Dendritic cell treated with granulocyte-macrophage colony-stimulating factor and Interleukin-4, amounts not matched to agents 40 ng/mL and 50 ng/mL, for 4 days (primary cell): ENCODE measurements at regions not wholly inside any gene's neighbourhood (a gene's known extent, or its start where the extent isn't known, plus 50 kb on each side); places are given as distances from the start of the nearest gene placed in this dataset.

Experiments used
- H3K27ac Mint-ChIP-seq: one replicate; pipeline ENCODE4 v1.8.0; 2022; ENCODE audit warnings: mild to moderate bottlenecking, mixed read lengths
- H3K27me3 Mint-ChIP-seq: one replicate; pipeline ENCODE4 v1.8.0; 2022; ENCODE audit warnings: mild to moderate bottlenecking, mixed read lengths
- H3K36me3 Mint-ChIP-seq: one replicate; pipeline ENCODE4 v1.8.0; 2022; ENCODE audit warnings: low read depth, mixed read lengths
- H3K4me1 Mint-ChIP-seq: one replicate; pipeline ENCODE4 v1.8.0; 2022; ENCODE audit warnings: low read depth, mixed read lengths
- H3K4me3 Mint-ChIP-seq: one replicate; pipeline ENCODE4 v1.8.0; 2022; ENCODE audit warnings: mild to moderate bottlenecking, moderate library complexity, mixed read lengths
- H3K9me3 Mint-ChIP-seq: one replicate; pipeline ENCODE4 v1.8.0; 2022; ENCODE audit warnings: mixed read lengths
- intact Hi-C: fragments of 100-400 bp; cut with micrococcal nuclease; formaldehyde crosslinking; loops from one replicate; pipeline ENCODE4 v1.15.0; 2022

DNA sequence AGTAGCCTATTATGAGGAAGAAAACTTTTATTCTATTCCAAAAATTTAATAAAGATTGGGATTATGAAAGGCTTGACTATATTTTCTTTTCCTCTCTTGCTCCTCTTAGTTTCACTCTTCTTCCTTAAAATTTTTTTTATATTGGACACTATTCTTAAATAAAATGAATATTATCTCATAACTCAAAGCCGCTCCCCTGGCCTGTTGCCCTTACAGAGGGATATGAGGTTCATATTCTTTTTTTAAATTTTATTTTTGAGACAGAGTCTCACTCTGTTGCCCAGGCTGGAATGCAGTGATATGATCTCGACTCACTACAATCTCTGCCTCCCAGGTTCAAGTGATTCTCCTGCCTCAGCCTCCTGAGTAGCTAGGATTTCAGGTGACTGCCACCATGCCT is 106.8 kb upstream of the MPDZ start:
- H3K9me3 Mint-ChIP-seq = peaks cover 47% of the 10 kb centered on the region
- H3K27ac Mint-ChIP-seq = no peak overlapping the region
- intact Hi-C loops = no loop called here
- no peaks in the 10 kb centered on the region for H3K27me3 Mint-ChIP-seq
- no peak overlapping the region for H3K4me3 Mint-ChIP-seq
- H3K36me3 Mint-ChIP-seq = no peaks in the 10 kb centered on the region
- H3K4me1 Mint-ChIP-seq = no peaks in the 10 kb centered on the region

GRCh38 chr9:13383855-13384254 is 104.4 kb upstream of the MPDZ start:
- Mint-ChIP-seq H3K4me1 (no peaks in the 10 kb centered on the region), H3K9me3 (peaks cover 25% of the 10 kb centered on the region), H3K4me3 (no peak overlapping the region), H3K36me3 (no peaks in the 10 kb centered on the region), H3K27me3 (no peaks in the 10 kb centered on the region), H3K27ac (no peak overlapping the region)
- intact Hi-C loops = no loop called here

DNA sequence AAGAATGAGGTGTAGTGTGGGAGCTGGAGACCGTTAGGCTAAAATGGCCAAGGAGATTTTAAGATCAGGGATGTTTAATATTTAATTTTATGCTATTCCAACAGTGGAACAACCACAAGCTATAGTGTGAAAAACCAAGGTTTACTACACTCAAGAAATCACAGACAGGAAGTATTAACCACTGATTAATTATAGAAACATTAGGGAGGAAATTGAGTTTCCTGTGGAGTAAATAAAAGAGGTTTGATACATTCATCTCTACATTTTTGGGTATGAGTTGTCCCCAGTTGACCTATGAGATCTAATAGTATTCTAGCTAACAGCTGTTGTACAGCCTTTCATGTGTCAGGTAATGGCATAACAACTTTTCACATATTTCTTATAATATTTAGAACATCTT is 103.7 kb upstream of the MPDZ start:
- no peak overlapping the region for H3K4me3 Mint-ChIP-seq
- H3K36me3 Mint-ChIP-seq = no peaks in the 10 kb centered on the region
- H3K9me3 Mint-ChIP-seq = peaks cover 25% of the 10 kb centered on the region
- no peaks in the 10 kb centered on the region for H3K27me3 Mint-ChIP-seq
- H3K27ac Mint-ChIP-seq = no peak overlapping the region
- H3K4me1 Mint-ChIP-seq = no peaks in the 10 kb centered on the region
- intact Hi-C loops = no loop called here

DNA sequence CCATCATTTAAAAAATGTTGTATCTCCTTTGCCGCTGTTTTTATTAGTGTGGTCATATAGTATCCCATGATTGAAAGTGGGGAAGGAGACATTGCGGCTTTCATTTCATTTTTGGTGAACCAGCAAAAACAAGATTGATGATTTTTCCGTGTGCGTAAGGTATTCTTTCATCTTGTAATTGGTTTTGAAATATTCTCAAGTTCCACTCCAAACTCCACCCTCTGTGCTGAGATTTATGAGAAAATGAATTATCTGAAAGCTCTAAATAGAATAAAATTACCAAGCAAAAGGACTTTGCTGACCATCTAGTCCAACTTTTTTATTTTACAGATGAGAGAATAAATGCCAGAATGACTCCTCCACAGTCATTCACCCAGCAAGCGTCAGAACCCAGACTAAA is 103.1 kb upstream of the MPDZ start:
- no peaks in the 10 kb centered on the region for H3K4me1 Mint-ChIP-seq
- no peak overlapping the region for H3K4me3 Mint-ChIP-seq
- H3K36me3 Mint-ChIP-seq = no peaks in the 10 kb centered on the region
- H3K27ac Mint-ChIP-seq = no peak overlapping the region
- no peaks in the 10 kb centered on the region for H3K27me3 Mint-ChIP-seq
- peaks cover 22% of the 10 kb centered on the region for H3K9me3 Mint-ChIP-seq
- intact Hi-C loops = no loop called here

- no peak overlapping the region for H3K27ac Mint-ChIP-seq
- no peak overlapping the region for H3K4me3 Mint-ChIP-seq
- no peaks in the 10 kb centered on the region for H3K4me1 Mint-ChIP-seq
- no peaks in the 10 kb centered on the region for H3K27me3 Mint-ChIP-seq
- intact Hi-C loops = no loop called here
- H3K9me3 Mint-ChIP-seq = peaks cover 16% of the 10 kb centered on the region
- no peaks in the 10 kb centered on the region for H3K36me3 Mint-ChIP-seq
Measured at GRCh38 chr9:13380903-13381302, 101.4 kb upstream of the MPDZ start.

GRCh38 chr9:13378154-13378553 is 98.7 kb upstream of the MPDZ start:
- no peak overlapping the region for H3K4me3 Mint-ChIP-seq
- no peaks in the 10 kb centered on the region for H3K9me3 Mint-ChIP-seq
- intact Hi-C loops = no loop called here
- no peaks in the 10 kb centered on the region for H3K4me1 Mint-ChIP-seq
- H3K36me3 Mint-ChIP-seq = no peaks in the 10 kb centered on the region
- H3K27ac Mint-ChIP-seq = no peak overlapping the region
- H3K27me3 Mint-ChIP-seq = no peaks in the 10 kb centered on the region

DNA sequence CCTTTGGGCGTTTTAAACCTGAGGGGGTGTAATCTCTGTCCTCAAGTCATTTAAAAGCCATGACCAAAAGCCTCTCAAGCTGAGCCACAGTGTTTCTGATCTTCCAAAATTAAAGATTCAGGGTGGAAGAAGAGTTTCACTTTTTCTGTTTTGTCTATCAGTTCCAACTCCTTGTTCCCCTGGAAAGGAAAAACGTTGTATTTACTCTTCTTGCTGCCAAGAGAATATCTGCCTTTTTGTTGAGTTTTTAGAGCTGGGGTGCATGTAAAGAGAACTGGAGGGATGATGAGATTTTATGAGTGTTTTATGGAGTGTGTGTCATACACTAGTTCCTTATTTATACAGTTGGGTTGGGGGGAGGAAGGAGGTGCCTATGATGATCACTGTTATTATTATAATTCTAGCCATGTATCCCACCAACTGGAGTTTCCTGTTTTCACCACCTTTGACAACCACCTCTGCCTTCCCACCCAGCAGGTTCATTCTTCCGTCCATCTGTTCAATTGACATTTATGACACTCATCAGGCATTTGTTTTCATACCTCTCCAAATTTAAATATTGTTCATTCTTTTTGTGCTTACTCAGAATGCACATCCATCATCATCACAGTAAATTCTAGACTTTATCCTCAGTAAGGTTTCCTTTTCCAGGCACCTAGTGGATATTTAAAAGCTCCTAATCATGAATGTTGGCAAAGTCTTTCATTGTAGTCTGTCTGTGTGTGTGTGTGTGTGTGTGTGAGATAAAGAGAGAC is 97.9 kb upstream of the MPDZ start:
- no peaks in the 10 kb centered on the region for H3K27me3 Mint-ChIP-seq
- H3K27ac Mint-ChIP-seq = no peak overlapping the region
- H3K9me3 Mint-ChIP-seq = no peaks in the 10 kb centered on the region
- intact Hi-C loops = no loop called here
- no peaks in the 10 kb centered on the region for H3K36me3 Mint-ChIP-seq
- H3K4me1 Mint-ChIP-seq = no peaks in the 10 kb centered on the region
- no peak overlapping the region for H3K4me3 Mint-ChIP-seq

GRCh38 chr9:13372510-13372909 is 93.0 kb upstream of the MPDZ start:
- Mint-ChIP-seq H3K27me3 (no peaks in the 10 kb centered on the region), H3K36me3 (no peaks in the 10 kb centered on the region), H3K4me1 (no peaks in the 10 kb centered on the region), H3K9me3 (no peaks in the 10 kb centered on the region), H3K4me3 (no peak overlapping the region), H3K27ac (no peak overlapping the region)
- intact Hi-C loops = no loop called here

DNA sequence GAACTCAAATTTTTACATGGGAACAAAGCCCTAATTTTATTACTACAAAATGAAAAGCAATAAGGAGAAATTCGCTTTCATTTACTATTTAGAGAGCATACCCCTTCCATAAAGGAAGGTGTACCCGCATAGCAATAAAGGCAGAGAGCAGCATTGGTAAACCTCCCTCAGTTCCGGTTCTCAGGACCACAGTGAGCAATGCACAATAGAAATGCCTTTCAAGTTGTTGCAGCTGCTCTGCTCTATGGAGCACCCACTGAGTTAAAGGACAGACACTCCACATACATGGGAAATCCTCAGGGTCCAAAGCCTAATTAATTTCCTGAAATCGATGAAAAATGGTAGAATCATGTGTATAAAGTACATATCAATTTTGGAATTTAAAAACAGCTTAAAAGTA is 89.9 kb upstream of the MPDZ start:
- intact Hi-C loops = no loop called here
- Mint-ChIP-seq H3K9me3 (no peaks in the 10 kb centered on the region), H3K27me3 (no peaks in the 10 kb centered on the region), H3K4me3 (no peak overlapping the region), H3K27ac (no peak overlapping the region), H3K36me3 (no peaks in the 10 kb centered on the region), H3K4me1 (no peaks in the 10 kb centered on the region)

DNA sequence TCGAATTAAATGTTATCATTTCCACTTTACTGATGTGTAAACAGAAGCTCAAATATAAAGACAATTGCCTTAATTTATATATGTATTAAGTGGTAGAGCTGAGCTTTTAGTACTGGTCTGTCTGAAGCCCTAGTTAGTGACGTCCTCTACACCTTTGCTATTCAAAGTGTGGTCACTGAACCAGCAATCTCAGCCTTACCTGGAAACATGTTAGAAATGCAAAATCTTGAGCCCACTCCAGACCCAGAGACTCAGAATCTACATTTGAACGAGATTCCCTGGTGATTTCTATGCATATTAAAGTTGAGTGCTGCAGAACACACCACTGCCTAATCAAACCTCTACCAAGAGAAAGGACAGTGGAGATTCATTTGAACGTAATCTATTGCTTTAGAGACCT is 88.3 kb upstream of the MPDZ start:
- H3K27ac Mint-ChIP-seq = no peak overlapping the region
- no peaks in the 10 kb centered on the region for H3K4me1 Mint-ChIP-seq
- no peak overlapping the region for H3K4me3 Mint-ChIP-seq
- no peaks in the 10 kb centered on the region for H3K27me3 Mint-ChIP-seq
- intact Hi-C loops = no loop called here
- H3K9me3 Mint-ChIP-seq = no peaks in the 10 kb centered on the region
- H3K36me3 Mint-ChIP-seq = no peaks in the 10 kb centered on the region

- Mint-ChIP-seq H3K4me3 (no peak overlapping the region), H3K27ac (no peak overlapping the region), H3K4me1 (no peaks in the 10 kb centered on the region), H3K9me3 (no peaks in the 10 kb centered on the region), H3K27me3 (no peaks in the 10 kb centered on the region), H3K36me3 (no peaks in the 10 kb centered on the region)
- intact Hi-C loops = no loop called here
Measured at GRCh38 chr9:13364271-13365000, 84.9 kb upstream of the MPDZ start.

DNA sequence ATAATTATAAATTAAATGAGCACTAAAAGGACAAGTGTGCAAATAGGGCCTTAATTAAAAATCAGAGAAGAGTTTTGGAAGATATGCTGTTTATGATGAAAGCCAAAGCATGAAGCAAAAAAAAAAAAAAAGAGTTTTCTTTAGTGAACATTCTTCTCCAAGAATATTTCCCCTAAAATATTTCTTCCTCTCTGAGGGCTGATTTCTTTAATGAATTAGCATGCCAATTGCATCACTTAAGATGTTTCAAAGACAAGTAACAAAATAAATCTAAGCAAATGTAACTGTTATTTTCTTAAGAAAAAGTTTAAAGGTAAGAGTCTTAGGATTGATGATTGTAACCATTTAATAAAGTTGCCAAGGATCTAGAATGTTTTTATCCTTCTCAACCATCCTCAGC is 81.6 kb upstream of the MPDZ start:
- Mint-ChIP-seq H3K27me3 (no peaks in the 10 kb centered on the region), H3K4me3 (no peak overlapping the region), H3K36me3 (no peaks in the 10 kb centered on the region), H3K9me3 (no peaks in the 10 kb centered on the region), H3K4me1 (no peaks in the 10 kb centered on the region), H3K27ac (no peak overlapping the region)
- intact Hi-C loops = no loop called here

GRCh38 chr9:13360188-13360587 is 80.7 kb upstream of the MPDZ start:
- Mint-ChIP-seq H3K4me1 (no peaks in the 10 kb centered on the region), H3K27me3 (no peaks in the 10 kb centered on the region), H3K36me3 (no peaks in the 10 kb centered on the region), H3K4me3 (no peak overlapping the region), H3K27ac (no peak overlapping the region), H3K9me3 (no peaks in the 10 kb centered on the region)
- intact Hi-C loops = no loop called here

- Mint-ChIP-seq H3K27ac (no peak overlapping the region), H3K27me3 (no peaks in the 10 kb centered on the region), H3K4me3 (no peak overlapping the region), H3K4me1 (no peaks in the 10 kb centered on the region), H3K36me3 (no peaks in the 10 kb centered on the region), H3K9me3 (no peaks in the 10 kb centered on the region)
- intact Hi-C loops = no loop called here
Measured at GRCh38 chr9:13358128-13358527, 78.6 kb upstream of the MPDZ start.

- intact Hi-C loops = no loop called here
- H3K27ac Mint-ChIP-seq = no peak overlapping the region
- no peak overlapping the region for H3K4me3 Mint-ChIP-seq
Measured at GRCh38 chr9:13354733-13355132, 75.2 kb upstream of the MPDZ start.

More at GRCh38 chr9:13354733-13355132, 75.2 kb upstream of the MPDZ start:
- Mint-ChIP-seq H3K9me3 (no peaks in the 10 kb centered on the region), H3K27me3 (no peaks in the 10 kb centered on the region), H3K4me1 (no peaks in the 10 kb centered on the region), H3K36me3 (no peaks in the 10 kb centered on the region)
